CD4-positive, alpha-beta T cell treated with Interleukin-2 at 100 ng/mL for 4 hours (primary cell): ENCODE measurements at regions not wholly inside any gene's neighbourhood (a gene's known extent, or its start where the extent isn't known, plus 50 kb on each side); places are given as distances from the start of the nearest gene placed in this dataset.
"Not testable (repeated sequence)": the region's sequence is repeated elsewhere in the genome, so short reads cannot be mapped to it uniquely, and the experiment has no call there.

Source experiments
- DNase-seq: peaks from one replicate; pipeline ENCODE4 v3.0.0-alpha.2; 2020; ENCODE audit warnings: low spot score

DNA sequence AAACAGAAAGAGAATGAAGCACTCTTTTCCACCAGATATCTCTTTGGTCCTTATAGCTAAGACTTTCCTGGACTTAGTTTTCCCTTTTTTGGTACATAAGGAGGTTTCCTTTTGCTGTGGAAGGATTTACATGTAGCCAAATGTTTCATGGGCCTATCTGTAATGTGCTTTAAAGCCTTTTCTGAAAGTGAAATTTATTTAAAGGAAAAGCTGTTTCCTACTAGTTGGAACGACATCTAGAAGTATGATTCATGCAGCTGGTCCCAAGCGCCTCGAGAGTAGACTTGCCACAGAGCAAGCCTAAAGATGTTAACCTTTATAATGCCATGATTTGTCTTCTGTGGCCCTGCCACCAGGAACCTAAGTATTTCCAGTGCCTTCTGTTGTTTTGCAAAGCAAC, 390.3 kb downstream of the DLEU7 start:
- no peak for DNase-seq

DNA sequence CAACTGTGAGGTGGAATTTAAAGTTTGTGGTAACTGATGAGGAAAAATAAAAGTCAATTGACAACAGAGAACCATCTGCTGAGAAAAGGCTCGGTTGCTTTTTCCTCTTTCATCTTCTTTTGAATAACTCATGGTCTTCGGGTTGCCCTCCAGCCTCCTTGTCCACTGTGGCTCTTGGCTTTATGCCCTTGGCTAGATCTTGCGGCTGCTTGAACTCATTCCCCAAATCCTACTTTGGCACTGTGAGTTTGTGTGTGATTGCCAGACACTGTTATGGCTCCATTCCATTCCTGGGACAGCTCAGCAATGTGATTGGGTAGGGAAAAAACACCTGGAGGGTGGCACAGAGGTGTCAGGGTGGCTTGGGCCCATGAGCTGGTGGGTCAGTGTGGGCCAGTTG, 387.4 kb downstream of the DLEU7 start:
- no peak for DNase-seq

DNA sequence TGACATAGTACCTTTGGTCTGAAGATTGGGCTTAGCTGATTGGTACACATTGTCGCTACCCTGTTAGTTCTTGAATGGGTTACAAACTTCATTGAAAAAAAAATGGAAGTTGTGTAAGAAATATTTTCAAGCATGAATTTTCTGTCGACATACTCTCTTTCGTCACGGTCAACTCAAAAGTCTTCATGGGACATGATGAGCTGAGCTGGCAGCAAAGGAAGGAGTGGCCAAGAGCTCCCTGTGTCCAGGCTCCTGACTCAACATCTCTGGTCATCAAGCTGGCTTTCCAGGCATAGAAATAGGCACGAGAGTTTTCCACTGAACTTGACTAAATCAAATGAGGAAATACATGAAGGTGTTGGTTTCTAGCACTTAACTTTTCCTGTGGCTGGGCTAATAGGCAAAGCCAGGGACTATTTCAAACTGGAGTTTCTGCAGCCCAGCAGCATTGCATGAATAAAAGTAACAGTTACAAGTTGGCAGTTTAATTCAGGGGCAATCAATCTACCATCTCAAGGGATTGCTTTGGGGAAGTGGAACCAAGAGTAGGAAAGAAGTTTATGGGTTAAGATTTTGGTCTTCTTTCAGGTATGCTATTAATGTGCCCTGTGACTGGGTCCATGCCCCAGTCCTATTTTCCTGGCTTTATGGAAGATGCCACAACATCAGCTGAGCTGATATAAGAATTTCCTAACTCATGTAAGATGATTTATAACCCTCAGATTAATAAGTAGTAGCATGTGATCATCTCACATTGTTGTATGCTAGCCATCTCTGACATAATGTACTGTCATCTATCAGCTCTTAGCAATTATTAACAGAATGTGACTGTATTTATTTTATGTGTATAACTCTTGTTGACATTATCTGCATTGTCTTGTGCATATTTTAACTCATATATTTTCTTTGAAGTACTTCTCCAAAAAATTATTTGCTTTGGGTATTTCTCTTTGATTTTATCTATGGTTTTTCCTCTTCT, 385.8 kb downstream of the DLEU7 start:
- DNase-seq, result no peak

DNA sequence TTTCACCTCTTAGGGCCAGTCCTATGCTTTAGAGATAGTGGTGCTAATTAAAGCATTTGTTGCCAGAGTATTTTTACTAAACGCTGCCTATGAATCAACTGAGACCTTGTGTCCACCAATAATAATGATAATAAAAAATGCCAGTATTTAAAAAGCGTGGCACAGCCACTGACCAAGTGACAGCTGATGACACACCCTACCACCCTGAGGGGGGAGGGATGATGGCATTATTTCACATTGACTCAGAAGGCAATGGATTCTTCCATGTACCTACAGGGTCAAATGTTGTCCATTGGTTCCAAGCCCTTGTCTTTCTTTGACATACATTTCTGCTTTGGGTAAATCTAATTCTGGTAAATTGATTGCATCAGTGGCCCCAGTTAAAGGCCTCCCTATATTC, 384.4 kb downstream of the DLEU7 start:
- DNase-seq, result no peak

DNA sequence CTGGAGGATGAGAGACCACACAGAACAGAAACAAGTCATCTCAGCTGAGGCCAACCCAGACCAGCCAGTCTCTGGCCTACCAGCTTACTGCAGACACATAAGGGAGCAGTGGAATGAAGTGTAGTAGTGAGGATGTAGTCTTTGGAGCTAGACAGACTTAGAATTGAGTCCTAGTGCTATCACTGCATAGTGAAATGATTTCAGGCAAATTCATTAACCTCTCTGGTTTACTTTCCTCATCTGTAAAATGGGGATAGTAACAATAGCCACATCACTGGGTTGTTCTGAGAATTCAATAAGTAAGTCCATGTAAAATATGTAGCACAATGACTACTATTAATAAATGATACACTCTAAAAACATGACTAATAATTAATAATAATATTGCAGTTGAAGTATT, 383.8 kb downstream of the DLEU7 start:
- DNase-seq, result no peak

DNA sequence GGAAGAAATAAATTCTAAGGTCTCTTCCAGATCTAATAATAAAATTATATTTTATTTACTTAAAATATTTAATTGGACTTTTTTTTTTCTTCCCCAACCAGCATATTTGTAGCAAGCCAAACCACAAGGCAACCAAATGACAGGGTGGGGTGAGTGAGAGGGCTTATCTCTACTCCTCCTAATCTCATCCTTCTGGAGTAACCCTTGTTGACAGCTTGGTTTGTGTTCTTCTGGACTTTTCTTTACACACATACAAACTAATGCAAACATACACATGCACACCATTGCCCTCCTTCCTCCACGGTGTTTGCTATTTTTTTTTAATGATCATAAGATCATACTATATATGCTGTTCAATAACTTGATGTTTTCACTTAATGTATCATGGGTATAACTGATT, 383.1 kb downstream of the DLEU7 start:
- DNase-seq, result no peak

DNA sequence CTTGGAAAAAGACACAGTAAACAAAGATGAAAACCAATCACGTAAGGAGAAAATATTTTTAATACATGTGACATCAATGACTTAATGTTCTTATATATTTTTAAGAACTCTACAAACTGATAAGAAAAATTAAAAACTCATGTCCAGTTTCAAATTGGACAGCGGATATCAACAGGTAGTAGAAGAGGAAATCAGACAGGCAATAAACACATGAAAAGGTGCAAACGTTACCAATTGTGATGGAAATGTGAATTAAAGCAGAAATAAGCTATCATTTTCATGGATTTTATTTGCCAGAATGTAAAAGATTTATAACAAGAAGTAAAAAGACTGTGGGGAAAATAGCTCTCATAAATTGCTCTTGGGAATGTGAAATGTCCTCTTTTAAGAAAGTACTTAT, 382.3 kb downstream of the DLEU7 start:
- no peak for DNase-seq

DNA sequence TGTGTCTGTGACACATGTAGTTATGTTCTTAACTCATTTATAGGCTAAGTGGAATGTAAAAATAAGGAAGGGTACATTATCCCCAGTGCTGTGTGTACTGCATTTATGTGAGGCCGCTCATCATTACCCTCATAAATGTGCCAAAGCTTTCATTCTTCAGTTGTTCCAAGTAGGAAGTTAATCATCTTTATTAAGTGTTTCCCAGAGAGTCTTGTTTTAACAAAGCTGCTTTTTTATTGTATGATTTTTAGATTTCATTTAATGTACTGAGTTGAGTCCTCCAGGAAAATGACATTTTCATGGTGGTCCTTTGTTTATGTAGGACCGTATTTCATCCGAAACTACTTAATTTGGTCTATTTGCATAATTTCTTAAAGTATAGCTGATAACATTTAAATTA, 379.8 kb downstream of the DLEU7 start:
- DNase-seq, result no peak

DNA sequence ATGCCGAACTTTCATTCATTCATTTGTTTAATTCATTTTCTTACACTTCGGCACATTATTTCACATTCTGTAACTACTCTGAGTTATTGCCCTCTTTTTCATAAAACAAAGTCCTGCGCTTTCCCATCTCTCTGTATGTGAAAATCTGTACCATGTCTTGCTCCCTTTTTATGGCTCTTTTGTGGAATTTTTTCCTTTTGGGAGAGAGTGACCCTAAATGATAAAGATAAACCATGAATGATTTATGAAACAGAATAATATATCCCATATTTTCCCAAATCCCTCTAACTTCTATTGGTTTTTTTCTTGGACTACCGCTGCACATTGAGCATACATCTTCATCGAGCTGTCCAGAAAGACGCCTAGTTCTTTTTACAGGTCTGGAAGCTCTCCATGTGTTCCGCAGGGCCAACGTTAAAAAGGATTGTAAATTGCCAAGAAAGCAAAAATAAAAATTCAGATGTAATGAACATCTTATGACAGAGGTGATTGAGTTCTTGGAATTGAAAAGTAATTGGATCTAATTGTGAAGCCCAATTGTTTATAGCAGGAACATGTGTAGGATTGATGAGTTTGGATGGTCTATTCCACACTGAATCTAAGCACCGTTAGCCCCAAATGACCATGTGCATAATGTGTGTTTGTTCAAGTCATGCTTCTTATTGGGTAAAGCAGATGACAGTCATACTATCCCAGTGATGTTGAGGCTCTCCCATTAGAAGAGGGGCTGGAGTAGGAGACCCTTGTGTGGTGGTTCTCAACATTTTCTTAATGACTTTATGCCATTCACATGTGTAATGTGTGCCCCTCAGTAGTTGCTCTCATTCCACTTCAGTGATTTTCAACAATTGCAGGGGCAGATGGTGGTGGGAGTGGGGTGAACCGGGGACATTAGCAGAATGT, 378.9 kb downstream of the DLEU7 start:
- no peak for DNase-seq

DNA sequence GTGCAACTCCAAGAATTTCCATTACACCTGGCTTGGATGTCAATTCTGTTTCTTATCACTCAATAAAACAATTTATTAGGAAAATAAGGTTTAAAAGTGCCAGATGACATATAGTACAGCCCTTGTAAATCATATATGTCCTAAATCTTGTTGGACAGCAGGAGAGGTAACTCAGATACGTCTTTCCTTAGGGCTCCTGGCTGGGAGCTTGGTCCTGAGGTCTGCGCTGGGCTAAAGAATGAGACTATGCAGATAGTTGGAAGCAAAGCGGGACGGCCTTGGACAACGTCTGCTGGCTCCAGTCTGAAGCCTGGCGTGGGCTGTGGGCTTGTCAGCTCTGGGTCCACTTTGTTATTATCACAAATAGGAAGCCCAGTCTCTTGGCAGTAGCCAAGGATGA, 377.0 kb downstream of the DLEU7 start:
- DNase-seq, result no peak

DNA sequence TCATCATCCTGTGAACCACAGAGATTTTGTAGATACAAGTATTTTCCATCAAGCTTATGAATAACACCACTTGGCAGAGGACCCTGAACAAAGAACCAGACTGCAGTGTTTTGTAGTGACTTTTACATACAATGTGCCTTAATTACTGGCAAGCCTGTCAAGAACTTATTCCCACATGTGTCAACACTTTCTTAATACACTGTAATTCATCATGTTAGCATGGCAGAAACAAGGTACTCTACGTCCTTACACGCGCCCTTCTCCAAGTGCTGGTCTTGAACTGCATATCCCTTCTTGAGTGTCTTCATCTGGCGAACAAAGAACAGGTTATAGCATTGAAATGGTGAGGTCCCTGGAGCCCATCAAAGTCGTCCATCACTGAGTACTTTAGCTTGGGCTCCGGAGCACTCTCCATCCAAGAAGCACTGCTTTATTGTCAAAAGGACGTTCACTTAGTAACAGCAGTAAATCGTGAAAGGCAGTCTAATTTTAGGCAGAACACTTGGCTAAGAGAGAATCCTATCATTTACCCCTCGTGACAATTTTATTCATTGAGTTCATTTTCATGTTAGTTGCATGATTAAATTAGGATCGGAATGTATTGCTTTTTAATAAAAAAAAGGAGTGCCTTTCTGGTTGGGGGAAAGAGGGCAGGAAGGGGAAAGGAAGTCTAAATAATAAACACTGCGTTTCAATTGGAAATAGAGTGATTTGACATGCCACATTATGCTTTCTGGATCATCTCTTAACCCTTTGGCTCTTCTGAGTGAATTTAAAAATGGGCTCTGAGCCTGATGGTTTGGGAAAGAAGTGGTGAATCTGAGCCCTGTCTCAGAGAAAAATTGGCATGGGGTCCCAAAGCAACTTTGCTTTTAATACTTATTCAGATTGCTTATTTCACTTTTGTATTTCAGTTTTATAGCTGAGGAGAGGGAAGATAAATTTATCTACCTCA, 376.1 kb downstream of the DLEU7 start:
- DNase-seq, result no peak

DNA sequence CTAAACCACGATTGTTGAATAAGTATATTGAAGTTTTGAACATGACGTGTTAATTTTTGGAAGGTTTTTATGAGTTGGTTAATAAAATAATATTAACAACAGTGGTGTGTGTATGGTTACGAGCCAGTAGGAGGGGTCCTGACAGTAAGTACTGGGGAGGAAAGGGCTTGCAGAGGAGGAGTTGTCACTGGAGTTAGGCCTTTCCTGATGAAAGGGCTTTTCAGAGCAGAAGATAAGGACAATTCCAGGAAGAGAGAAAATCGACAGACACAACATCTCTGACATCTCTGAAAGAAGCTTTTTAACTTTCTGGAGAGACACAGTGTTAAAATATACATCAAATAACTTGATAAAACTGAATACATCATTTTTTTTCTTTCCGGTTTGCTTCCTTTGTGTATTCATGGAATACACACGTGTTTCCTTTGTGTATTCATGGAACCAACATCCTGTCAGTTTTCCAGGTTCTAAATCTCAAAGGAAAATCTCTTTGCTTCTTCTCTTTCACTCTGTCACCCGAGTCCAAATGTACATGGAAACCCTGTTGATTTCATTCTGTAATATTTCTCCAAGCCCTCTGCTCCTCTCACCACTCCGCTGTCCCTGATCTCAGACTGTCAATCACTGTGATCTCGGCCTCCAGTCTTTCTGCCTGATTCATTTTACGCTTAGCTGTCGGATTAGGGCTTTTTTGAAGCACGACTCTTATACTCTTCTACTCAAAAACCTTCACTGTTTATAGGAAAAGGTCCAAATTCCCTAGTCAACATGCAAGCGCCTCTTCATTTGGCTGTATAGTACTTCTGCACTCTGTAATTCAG, 374.4 kb downstream of the DLEU7 start:
- no peak for DNase-seq

DNA sequence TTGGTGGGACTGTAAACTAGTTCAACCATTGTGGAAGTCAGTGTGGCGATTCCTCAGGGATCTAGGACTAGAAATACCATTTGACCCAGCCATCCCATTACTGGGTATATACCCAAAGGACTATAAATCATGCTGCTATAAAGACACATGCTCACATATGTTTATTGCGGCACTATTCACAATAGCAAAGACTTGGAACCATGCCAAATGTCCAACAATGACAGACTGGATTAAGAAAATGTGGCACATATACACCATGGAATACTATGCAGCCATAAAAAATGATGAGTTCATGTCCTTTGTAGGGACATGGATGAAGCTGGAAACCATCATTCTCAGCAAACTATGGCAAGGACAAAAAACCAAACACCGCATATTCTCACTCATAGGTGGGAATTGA, 370.4 kb downstream of the DLEU7 start:
- not testable (repeated sequence) for DNase-seq

DNA sequence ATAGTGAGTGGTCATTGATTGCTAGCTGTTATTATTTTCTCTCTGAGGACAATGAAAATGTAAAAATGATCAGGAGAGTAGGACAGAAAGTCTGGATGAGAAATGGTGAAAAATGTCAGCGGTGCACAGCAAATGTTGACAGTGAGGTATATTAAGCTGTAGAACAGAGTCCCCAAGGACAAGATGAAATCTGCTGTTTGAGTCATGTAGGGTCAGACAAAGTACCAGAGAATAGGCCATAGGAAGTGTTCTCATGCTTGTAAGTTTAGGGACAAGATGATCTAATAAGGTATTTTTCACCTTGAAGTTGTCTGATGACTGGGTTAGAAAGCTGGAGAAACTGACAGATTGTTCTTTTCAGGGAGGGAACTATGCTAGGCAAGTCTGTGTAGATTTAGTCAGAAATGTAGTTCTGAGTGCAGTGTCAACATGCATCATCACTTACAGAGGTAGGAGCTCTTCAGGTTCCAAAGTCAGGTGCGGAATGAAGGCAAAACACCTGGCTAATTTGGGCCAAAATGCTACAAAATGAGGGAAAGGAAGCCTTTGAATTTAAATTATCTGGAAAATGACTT, 369.3 kb downstream of the DLEU7 start:
- DNase-seq, result no peak

DNA sequence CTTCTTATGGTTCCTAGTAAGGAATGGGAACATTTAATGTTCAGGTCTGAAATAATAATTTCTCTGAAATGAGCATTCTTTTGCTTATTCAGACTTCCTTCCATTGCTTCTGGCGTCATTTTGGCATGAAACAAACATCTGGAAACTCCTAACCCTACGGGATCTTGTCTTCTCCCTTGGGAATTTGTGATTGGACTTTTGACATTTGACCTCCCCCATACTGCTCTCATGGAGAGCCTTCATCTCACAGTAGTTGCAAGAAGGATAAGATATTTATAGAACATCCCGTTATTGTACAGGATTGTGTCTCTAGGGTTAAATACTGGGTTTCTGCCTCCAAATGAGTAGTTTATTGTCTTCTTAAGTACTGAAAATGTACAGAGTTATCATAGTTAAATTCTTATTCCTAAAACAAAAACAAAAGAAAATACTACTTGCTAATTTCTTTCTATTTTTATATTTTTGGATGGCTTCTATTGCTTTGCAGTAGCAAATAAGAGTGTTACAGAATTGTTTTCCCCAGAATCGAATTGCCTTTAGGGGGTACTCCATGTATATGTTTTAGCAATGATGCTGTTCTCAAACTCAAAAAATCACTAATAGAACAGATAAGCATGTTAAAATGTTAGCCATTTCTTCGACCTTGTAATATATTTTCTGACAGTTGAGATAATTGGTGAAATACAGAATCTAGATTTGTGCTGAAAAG, 366.8 kb downstream of the DLEU7 start:
- DNase-seq, result no peak

DNA sequence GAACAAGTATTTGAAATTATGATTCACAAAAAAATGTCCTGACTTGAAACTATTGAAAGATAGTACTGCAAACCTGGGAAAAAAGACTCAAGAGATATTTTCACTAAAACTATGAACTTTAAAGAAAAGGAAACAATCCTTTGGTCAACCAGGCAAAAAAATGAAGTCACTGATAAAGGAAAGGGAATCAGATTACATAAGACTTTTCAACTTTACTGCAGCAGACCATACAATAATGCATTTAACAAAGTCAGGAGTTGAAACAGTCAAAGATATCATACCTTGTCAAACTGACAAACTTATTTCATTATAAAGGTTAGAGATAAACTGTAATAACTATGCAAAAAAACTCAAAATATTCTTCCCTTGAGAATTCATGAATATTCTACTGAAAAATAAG, 361.6 kb downstream of the DLEU7 start:
- DNase-seq, result no peak

DNA sequence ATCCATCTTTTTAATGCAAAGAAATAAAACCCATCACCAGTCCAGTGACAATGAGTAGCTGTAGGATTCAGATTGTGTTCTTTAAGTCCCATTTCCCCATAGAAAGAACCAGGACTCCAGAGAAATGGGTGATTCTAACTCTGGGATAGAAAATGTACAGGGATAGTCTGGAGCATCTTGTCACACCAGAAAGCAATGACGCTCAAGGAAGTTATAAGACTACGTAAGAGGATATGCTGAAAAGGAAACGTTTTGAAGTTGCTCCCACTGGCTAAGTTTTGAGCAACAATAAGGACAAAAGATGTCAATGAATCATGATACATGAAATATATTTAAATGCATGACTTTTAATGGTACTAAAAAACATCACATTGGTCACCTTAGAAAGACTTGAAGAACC, 360.1 kb downstream of the DLEU7 start:
- DNase-seq, result no peak

DNA sequence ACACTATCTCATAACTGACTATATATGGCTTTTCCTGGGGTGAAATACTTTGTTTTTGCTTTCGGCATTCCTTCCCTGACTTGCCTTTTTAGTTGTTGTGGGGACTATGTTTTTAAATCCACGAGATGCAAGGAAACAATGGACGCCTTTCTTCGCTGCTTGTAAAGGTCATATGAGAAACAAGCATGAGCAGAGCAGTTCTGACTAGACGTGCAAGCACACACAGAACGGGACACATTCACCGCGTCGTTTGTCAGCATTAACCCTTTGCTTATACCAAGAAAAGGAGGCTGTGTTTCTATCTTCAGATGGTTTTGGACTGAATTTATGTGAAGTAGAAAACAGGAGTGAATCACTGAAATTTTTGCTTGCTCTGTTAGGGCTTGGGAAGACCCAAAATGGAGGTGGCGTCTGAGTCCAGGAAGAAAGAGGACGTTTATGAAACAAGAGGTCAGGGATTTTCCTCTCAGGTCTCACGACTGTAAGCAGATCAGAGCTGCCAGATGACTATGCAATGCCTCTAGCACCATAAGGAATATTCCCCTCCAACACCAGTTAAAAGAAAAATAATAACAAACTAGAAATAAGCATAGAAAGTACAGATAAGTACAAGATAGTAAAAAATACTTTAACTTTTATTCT, 358.9 kb downstream of the DLEU7 start:
- no peak for DNase-seq
